ENCODE measurements at regions not wholly inside any gene's neighbourhood (a gene's known extent, or its start where the extent isn't known, plus 50 kb on each side); places are given as distances from the start of the nearest gene placed in this dataset.
"Not testable (repeated sequence)": the region's sequence is repeated elsewhere in the genome, so short reads cannot be mapped to it uniquely, and the experiment has no call there.

DNA sequence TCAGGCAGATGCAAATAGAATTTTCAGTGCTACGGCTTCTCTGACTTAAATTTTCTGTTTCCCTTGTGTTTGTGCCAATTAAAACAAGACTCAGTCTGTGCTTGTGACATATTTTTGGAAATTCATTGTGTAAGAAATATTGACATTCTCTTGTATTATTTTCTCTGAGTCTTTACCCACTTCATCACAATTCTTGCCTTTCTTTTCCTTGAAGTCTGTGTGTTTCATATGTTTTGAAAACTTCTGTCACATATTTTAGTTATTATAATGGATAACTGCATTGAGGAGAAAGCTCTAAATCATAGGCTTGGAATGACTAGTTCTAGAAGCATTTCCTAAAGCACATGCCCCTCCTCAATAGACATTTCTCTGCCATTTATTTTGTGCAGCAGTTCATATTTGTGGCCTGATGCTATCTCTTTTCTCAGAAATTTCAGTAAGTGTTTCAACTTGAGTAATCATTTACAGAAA, 206.6 kb downstream of the PALM2AKAP2 start:
- DNase-seq, result no peak

DNA sequence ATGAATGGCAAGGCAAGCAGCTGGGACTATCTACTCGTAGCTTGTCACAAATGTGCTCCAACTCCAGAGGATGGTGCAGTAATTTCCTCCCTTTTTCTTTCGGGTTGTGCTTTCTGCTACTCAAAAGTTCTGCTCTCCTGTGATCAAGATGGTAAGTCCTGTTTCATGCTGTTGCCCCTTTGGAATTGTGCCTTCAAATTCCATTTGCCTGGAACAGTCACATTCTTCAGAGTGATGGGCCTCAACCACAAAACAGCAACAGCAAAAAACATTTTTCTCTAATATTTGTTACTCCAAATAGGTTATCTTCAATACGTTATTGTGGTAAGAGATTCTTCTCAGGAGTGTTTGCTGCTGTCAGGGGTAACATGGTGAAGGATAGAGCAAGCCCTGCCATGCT, 209.3 kb downstream of the PALM2AKAP2 start:
- no peak for DNase-seq

DNA sequence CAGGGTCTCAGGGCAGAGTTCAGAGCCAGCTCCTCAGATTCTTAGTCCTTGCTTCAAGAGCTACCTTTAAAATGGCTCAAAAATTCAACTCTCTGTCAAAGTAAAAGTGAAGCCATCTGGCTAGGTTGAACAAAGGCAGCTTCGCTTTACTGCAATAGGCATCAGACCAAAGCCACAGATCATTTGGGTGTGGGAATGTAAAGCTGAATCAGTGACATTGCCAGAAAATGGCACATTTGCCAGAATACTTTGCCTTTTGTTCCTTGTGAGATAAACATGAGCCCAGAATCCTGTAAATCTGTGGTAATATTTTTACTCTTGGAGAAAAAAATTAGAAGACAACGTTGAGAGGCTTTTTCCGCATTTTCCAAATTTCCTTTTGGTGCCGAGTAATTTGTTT, 210.5 kb downstream of the PALM2AKAP2 start:
- DNase-seq, result no peak

DNA sequence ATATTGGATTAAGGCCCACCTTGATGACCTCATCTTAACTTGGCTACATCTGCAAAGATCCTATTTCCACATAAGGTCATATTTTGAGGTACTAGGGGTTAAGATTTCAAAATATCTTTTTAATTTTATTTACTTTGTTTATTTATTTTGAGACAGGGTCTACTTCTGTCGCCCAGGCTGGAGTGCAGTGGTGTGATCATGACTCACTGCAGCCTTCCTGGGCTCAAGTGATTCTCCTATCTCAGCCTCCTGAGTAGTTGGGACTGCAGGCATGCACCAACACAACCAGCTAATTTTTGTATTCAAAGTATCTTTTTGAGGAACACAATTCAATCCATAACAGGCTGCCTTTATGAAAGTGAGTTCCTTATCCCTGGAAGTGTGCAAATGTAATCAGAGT, 212.3 kb downstream of the PALM2AKAP2 start:
- no peak for DNase-seq

DNA sequence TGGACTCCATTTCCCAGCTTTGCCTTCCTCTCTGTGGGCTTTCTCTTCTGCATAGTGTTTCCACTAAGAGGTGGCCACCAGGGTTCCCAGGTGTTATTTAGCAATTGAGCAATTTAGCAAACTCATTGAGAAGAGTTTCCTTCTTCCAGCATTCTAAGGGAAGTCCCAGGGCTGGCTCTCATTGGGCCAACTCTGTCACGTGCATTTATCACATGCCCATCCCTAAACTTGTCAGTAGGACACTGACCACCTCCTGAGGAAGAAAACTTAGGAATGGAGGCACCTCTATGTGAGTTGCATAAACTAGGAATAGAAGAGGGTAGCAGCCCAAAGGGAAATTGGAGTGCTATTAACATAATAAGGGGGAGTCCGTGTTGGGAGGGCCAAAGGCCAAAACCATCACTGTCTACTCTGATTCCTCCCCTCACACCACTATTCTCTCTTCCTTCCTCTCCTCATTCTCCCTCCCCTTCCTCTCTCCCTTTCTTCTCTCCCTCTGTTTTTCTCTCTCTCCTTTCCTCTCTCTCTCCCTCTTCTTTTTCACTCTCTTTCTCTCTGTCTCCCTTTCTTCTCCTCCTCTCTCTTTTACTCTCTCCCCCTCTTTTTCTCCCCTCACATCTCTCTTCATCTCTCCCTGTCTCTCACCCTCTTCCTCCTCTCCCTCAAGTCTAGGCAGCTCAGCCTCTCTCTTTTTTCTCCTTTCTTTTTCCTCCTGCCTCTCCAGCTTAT, 213.4 kb downstream of the PALM2AKAP2 start:
- DNase-seq, result no peak

DNA sequence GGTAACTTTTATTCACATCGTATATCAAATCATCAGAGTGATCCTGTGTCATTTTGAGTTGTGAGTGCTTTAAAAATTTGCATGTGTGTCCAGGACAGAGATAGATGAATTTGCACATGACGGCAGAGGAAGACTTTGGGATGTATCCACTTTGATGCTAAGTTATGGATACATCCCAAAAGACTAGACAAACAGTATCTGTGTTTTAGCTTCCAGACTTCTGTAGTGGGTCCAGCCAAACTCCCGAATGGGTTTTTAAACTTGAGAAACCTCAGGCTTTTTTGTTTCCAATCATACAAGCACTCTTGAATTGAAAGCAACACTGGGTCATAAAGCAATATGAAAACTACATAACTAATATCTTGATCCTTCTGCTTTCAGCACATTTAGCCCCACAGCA, 213.8 kb downstream of the C9orf152 start:
- no peak for DNase-seq

DNA sequence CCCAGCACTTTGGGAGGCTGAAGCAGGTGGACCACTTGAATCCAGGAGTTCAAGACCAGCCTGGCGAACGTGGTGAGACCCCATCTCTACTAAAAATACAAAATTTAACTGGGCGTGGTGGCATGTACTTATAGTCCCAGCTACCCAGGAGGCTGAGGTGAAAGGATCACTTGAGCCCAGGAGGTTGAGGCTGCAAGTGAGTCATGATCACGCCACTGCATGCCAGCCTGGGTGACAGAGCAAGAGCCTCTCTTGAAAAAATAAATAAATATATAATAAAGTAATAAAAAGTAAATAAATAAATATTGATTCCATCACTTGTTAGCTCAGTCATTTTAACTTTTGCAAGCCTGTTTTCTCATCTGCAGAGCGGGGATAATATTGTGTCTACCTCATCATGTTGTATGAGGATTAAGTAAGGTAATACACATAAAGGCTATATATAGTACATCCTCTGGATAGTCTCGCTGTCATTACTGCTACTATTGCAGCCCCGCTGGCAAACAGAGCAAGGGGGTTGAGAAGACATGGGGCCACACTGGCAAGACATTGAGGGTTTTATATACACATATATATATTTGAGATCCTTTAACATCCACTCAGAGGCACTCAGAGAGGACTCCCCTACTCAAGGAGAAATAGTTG, 210.9 kb downstream of the C9orf152 start:
- no peak for DNase-seq

DNA sequence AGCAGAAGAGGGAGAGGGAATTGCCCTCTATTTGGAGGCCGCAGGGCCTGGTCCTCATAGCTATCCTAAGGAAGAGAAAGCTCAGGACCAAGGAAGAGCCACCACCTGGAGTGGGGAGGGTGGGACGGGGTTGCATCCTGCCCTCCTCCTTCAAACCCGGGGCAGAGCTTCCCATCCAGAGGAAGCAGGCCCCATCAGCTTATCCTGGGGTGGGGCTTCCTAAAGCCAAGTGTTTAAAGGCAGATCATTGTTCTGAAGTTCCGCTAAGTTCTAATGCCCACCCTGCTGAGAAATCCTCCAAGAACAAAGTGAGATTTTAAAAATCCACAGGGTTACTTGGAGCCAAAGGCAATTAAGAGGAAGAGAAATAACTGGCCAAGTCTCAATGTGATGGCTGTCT, 210.3 kb downstream of the C9orf152 start:
- DNase-seq, result no peak

DNA sequence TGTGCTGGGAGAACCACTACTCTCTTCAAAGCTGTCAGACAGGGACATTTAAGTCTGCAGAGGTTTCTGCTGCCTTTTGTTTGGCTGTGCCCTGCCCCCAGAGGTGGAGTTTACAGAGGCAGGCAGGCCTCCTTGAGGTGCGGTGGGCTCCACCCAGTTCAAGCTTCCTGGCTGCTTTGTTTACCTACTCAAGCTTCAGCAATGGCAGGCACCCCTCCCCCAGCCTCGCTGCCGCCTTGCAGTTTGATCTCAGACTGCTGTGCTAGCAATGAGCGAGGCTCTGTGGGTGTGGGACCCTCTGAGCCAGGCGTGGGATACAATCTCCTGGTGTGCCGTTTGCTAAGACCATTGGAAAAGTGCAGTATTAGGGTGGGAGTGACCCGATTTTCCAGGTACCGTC, 202.4 kb downstream of the C9orf152 start:
- not testable (repeated sequence) for DNase-seq

DNA sequence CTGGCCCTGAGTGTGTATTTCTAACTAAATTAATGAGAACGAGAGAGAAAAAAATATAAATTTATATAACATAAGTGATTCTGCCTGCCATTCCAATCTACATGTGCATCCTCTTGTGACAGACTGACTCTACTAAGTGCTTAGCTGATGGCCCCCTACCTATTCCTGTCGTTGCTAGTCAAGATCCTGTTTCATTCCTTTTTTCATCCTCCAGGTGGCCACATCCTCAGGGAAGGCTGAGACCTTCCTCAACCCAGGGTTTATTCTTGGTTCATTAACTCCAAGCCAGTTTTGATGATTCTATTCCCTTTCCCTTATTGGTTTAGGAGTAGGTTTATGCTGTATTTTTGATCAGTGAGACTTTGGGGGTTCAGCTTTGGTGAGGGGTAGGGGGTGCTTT, 201.3 kb downstream of the C9orf152 start:
- DNase-seq, result no peak

DNA sequence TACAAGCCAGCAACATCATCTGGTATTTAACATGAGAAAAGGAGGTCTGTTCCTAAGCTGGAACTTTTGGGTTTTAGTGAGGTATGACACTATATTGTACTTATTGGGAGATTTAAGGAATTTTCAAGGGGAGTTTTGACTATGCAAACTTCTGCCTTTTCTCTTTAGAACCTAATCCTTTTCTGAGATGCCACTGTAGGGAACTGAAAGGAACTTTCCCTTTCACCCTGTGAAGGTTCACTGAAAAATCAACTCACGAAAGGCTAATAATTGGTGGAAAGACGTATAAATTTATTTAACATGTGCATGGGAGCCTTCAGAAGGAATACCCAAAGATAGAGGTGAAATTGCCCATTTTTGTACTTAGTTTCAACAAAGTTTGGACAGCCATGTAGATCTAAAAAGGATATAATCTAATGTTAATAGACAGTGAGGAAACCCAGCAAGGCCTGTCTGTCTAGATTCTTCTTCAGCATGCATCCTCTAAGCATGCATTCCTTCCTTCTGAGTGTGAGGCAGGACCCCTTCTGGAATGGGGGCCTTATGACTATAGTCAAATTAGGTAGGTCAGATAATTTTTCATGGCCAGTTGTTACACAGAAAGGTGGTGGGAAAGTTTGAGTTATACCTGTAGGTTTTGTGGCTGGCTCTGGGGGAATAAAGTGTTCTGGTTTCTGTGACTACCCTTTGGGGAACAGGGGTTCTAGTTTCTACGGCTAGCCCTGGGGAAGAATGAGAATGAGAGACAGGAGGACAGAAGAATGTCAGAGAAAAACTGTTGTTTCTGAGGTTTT, 200.3 kb downstream of the C9orf152 start:
- DNase-seq, result no peak

DNA sequence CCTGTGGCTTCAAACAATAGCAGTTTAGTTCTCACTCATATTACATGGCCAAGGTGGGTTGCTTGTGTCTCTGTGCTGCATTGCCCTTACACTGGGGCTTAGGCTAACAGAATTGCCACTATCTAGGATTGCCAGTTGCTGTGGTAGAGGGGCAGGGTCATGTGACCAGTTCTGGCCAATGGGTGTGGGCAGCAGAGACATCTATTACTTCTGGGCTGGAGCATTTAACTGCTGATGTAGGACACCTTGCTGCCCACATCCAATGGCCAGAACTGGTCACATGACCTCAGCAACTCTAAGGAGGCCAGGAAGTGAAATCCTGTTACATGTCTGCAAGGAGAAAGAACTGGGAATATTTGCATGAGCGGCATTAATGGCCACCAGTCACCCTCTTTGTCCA, 199.3 kb downstream of the C9orf152 start:
- no peak for DNase-seq

DNA sequence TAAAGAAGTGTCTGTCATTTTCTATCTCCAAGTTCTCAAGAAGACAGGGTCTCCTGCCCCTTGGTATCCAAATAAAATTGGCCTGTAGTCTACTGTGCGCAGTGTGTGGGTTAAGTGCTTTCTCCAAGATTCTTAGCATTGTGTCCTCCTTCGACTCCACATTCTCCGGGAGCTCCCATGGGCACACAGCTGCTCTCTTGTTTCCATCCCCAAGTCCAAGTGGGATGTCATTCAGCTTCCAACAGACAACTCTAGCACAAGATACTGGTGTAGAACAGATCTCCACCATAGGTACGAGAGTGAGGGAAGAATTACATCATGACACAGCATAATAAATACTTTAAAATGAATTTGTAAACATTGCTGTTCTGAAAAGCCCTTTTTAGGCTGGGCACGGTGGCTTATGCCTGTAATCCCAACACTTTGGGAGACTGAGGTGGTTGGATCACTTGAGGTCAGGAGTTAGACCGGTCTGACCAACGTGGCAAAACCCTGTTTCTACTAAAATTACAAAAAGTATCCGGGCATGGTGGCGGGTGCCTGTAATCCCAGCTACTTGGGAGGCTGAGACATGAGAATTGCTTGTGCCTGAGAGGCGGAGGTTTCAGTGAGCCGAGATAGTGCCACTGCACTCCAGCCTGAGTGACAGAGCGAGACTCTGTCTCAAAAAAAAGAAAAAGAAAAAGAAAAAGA, 196.2 kb downstream of the C9orf152 start:
- no peak for DNase-seq

DNA sequence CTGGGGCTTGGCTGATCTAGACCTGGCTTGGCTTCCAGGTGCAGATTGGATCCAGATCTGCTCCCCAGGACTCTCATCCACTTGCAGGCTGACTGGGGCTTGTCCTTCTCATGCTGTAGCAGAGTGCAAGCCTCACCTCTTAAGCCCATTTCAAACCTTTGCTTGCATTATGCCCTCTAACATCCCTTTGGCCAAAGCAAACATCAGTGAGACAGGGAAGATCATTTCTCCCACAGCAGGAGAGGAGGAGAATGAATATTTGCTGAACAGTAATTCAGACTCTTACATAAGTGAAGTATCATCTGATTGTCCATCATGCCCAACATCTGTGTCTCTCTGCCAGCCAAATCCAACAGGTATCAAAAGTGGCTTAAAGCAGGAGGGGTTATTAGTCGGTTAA, 194.9 kb downstream of the C9orf152 start:
- no peak for DNase-seq

DNA sequence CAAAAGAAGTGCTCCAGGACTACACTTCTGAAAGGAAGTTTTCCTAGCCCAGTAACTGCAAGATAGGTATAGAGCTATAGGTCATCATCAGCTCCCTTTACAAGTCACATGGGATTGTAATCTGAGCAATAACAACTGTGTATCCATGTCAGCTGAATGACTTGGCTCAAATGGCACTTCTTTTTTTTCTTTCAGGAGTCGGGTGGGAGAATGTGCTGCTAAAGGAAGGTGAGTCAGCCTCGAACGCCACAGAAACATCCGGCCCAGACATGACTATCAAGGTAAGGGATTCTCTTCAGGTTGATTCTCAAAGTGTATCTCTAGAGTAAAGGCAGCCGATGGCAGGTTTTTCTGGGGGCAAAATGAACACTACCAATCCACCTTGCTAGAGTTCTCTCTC, 192.2 kb downstream of the C9orf152 start:
- DNase-seq, result no peak

DNA sequence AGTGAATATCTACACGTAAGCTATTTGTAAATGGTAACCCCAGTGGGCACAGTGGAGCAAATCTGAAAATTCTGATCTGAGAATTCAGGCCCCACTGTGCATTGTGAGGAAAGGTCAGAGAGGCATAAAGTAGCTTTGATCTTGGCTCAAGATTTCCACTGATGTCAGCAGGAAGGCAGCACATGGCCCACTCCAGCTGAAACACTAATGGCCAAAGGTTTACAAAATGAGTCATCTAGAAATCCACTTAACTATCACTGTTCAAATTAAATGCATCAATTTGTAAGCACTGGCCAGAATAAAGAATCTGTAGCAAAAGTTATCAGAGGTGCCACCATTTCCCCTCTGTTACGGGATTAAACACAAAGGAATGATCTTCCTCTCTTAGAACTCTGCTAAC, 191.6 kb downstream of the C9orf152 start:
- DNase-seq, result no peak

DNA sequence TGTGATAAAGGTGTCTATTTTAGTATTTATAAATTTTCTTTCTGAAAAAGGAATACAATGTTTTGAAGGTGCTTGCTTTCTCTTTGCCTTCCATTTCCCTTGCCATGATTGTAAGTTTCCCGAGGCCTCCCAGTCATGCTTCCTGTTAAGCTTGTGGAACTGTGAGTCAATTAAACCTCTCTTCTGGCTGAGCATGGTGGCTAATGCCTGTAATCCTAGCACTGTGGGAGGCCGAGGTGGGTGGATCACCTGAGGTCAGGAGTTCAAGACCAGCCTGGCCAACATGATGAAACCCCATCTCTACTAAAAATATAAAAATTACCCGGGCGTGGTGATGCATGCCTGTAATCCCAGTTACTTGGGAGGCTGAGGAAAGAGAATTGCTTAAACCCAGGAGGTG, 187.7 kb downstream of the C9orf152 start:
- DNase-seq, result not testable (repeated sequence)

DNA sequence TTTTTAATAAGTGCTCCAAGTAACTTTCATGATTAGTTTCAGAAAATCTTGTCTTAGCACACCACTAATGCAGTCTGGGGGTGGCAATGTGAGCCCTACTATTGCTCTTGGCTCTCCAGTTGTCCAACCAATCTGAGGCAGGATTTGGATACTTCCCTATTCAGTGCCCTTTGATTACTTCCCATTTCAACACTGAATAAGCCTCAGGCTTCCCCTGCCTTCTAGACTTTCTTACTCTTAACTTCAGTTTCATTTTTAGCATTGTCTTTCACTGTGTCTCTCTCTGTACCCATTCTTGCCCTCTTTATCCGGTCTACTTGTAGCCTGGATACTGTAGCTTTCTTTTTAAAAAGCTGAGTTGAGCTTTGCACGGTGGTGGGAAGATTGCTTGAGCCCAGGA, 186.1 kb downstream of the C9orf152 start:
- no peak for DNase-seq

DNA sequence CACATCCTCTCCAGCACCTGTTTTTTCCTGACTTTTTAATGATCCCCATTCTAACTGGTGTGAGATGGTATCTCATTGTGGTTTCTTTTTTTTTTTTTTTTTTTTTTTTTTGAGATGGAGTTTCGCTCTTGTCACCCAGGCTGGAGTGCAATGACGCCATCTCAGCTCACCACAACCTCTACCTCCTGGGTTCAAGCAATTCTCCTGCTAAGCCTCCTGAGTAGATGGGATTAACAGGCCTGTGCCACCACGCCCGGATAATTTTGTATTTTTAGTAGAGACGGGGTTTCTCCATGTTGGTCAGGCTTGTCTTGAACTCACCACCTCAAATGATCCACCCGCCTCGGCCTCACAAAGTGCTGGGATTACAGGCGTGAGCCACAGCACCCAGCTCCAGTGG, 184.7 kb downstream of the C9orf152 start:
- DNase-seq, result not testable (repeated sequence)

DNA sequence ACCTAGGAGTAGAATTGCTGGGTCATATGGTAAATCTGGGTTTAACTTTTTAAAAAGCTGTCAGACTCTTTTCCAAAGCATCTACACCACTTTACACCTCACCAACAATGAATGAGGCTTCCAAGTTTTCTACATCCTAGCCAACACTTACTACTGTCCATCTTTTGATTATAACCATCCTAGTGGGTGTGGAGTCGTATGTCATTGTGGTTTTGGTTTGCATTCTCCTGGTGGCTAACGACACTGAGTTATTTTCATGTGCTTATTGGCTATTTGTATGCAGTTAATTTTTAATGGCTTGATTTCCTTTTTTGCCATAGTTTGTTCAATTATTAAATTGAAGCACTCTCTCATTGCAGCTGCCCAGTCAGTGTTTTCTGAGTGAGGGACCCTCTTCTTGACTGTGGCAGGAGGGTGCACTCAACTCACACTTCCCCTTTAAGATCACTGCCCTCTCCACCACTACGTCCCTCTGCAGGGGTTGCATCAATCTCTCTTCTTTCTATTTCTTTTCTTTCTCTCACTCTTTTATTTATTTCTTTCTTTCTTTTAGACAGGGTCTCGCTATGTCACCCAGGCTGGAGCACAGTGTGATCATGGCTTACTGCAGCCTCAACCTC, 182.3 kb downstream of the C9orf152 start:
- DNase-seq, result no peak

DNA sequence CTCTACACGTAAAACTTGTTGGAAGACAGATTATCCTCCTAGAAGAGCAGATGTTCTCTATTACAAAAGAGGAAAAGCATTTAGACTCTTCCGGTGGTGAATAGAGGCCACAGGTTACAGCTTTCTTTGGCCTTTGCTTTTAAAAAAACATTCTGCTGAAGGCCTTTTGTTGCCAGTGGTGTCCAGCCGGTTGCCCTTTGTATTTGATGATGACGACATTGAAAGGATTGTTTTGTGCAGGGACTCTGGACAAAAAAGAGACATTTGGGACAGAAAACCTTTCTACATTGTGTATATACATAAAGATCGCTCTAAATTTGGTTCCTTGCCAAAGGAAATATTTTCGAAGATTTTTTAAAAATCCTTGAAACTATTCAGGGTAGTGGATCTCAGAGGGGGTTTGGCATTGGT, 180.3 kb downstream of the C9orf152 start:
- DNase-seq, result no peak

DNA sequence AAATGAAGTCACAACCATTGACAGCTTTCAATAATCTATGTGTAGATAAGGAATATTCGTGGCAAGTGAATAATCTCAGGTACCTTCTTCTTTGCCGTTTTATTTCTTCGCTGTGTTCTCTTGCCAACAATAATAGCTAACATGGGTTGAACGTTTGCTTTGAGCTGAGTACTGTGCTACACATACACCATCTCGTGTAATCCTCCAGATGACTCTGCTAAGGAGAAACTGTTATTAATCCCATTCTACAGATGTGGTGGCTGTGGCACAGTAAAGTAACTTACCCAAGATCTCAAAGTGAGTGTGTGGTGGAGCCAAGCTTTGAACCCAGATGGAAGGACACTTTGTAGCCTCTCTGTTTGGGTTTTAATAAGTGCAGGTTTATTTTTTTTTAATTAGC, 179.7 kb downstream of the C9orf152 start:
- no peak for DNase-seq

DNA sequence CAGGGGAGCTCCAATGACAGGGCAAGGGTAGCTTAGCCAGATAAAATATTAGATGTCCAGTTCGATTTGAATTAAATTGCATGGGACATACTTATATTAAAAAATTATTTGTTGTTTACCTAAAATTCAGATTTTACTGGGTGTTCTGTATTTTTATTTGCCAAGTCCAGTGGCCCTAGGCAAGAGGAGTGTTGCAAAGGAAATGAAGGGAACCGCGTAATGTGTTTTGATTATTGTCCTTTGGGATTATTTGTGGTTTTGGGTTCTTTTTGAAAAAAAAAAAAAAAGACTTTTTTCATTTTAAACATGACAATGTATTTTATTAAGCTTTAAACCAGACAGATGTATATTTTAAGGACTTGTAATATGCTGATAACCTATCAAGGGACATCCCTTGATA, 179.3 kb downstream of the C9orf152 start:
- DNase-seq, result no peak
